Keratinocyte (primary cell): ENCODE measurements at regions not wholly inside any gene's neighbourhood (a gene's known extent, or its start where the extent isn't known, plus 50 kb on each side); places are given as distances from the start of the nearest gene placed in this dataset.

ENCODE experiments used
- DNase-seq: peaks from one replicate; pipeline ENCODE4 v3.0.0-alpha.2; 2011; ENCODE audit warnings: low read depth, missing footprints, low spot score
- FAIRE-seq: peaks from 2 replicates; lab custom pipeline; 2011; peaks lifted over from hg19 to GRCh38; lab: Jason Lieb, UNC
- H2AFZ ChIP-seq: 2 replicates; pipeline ENCODE4 v1.6.0; 2012; ENCODE audit warnings: low read length, control low read depth, inconsistent platforms; ENCODE audit not compliant: control insufficient read depth
- H3K27ac ChIP-seq: 2 replicates; pipeline ENCODE4 v1.5.1; 2011; ENCODE audit warnings: low read length; ENCODE audit not compliant: control insufficient read depth, insufficient read depth
- H3K27me3 ChIP-seq: 3 replicates; pipeline ENCODE4 v1.6.0; 2011; ENCODE audit warnings: low read length; ENCODE audit not compliant: control insufficient read depth, insufficient read depth; ENCODE audit errors: extremely low read depth
- H3K36me3 ChIP-seq, 2 experiments: 2 replicates in 1 of 2; 3 replicates in 1 of 2; pipeline ENCODE4 v1.5.1; 2011; ENCODE audit warnings: low read length in 2 of 2, mild to moderate bottlenecking in 1 of 2; ENCODE audit not compliant: control insufficient read depth in 2 of 2, insufficient read depth in 2 of 2; ENCODE audit errors: extremely low read depth in 1 of 2
- H3K4me1 ChIP-seq: 3 replicates; pipeline ENCODE4 v1.5.1; 2011; ENCODE audit warnings: low read length; ENCODE audit not compliant: control insufficient read depth, insufficient read depth; ENCODE audit errors: extremely low read depth
- H3K4me2 ChIP-seq: 3 replicates; pipeline ENCODE4 v1.6.0; 2011; ENCODE audit warnings: low read depth, low read length; ENCODE audit not compliant: control insufficient read depth, insufficient read depth; ENCODE audit errors: extremely low read depth
- H3K4me3 ChIP-seq, 3 experiments: fragments of 200-600 bp in 1 of 3; sonication (generic) in 1 of 3; 2 replicates in 2 of 3; 3 replicates in 1 of 3; pipeline ENCODE4 v1.5.1; 2011 to 2016; ENCODE audit warnings: low read length in 3 of 3, mild to moderate bottlenecking in 3 of 3, control low read depth in 2 of 3, inconsistent platforms in 1 of 3, low read depth in 1 of 3, mixed read lengths in 1 of 3, mixed run types in 1 of 3, moderate library complexity in 1 of 3; ENCODE audit not compliant: control insufficient read depth in 2 of 3, insufficient read depth in 2 of 3; ENCODE audit errors: extremely low read depth in 1 of 3
- H3K79me2 ChIP-seq: 2 replicates; pipeline ENCODE4 v1.6.0; 2012; ENCODE audit warnings: low read length; ENCODE audit not compliant: control insufficient read depth, insufficient read depth
- H3K9ac ChIP-seq: 3 replicates; pipeline ENCODE4 v1.6.0; 2011; ENCODE audit warnings: low read length; ENCODE audit not compliant: control insufficient read depth, insufficient read depth; ENCODE audit errors: extremely low read depth
- H3K9me1 ChIP-seq: 3 replicates; pipeline ENCODE4 v1.6.0; 2011; ENCODE audit warnings: low read length; ENCODE audit not compliant: control insufficient read depth, insufficient read depth; ENCODE audit errors: extremely low read depth
- H3K9me3 ChIP-seq: 2 replicates; pipeline ENCODE4 v1.5.1; 2012; ENCODE audit warnings: low read depth, low read length; ENCODE audit not compliant: control insufficient read depth
- H4K20me1 ChIP-seq: 3 replicates; pipeline ENCODE4 v1.6.0; 2011; ENCODE audit warnings: low read length; ENCODE audit not compliant: control insufficient read depth, insufficient read depth; ENCODE audit errors: extremely low read depth
- CTCF ChIP-seq, 3 experiments: IDR thresholded peaks in 1 of 3; conservative IDR thresholded peaks in 1 of 3; optimal IDR thresholded peaks in 1 of 3; 2 replicates in 2 of 3; 3 replicates in 1 of 3; pipeline versions ENCODE3 to v1.5.1; 2011; ENCODE audit warnings: low read length in 3 of 3, mild to moderate bottlenecking in 3 of 3, moderate library complexity in 2 of 3, control low read depth in 1 of 3, inconsistent platforms in 1 of 3; ENCODE audit not compliant: insufficient read depth in 2 of 3; ENCODE audit errors: extremely low read depth in 1 of 3
- EZH2 ChIP-seq: IDR thresholded peaks from one replicate; pipeline ENCODE4 v1.6.1; 2012; ENCODE audit warnings: inconsistent platforms, mild to moderate bottlenecking, low read length, moderate library complexity
- dilution Hi-C: fragments of 300-500 bp; cut with MboI; formaldehyde crosslinking; loops from one replicate; pipeline ENCODE4 v1.7.0; 2020; ENCODE audit warnings: low sequenced_read_pairs; ENCODE audit not compliant: extremely low pct_ligation_motif_present

- Histone ChIP-seq H2AFZ (no peak overlapping the region), H3K27me3 (no peaks in the 10 kb centered on the region), H3K9me3 (no peaks in the 10 kb centered on the region), H3K4me2 (no peak overlapping the region), H4K20me1 (no peaks in the 10 kb centered on the region), H3K27ac (no peak overlapping the region), H3K79me2 (no peaks in the 10 kb centered on the region), H3K4me1 (no peaks in the 10 kb centered on the region), H3K36me3 (no peaks in the 10 kb centered on the region), H3K4me3 (no peak overlapping the region), H3K9me1 (no peaks in the 10 kb centered on the region), H3K9ac (no peak overlapping the region)
- FAIRE-seq, result no peak
- dilution Hi-C loops, result no loop called here
- no peak for DNase-seq
- TF ChIP-seq EZH2, result no peak
- TF ChIP-seq CTCF (optimal IDR thresholded peaks at IDR 0.05 in 1 of 3, IDR thresholded peaks at IDR 0.05 in 1 of 3, conservative IDR thresholded peaks at IDR 0.05 in 1 of 3; ENCODE audit: extremely low read depth in 1 of 3, insufficient read depth in 2 of 3, low read length in 3 of 3), result no peak
Measured at GRCh38 chr4:32106767-32107166, 1386.6 kb downstream of the PCDH7 start.

GRCh38 chr4:32112891-32113290 is 1392.7 kb downstream of the PCDH7 start:
- peaks cover 6% of the 10 kb centered on the region for H3K4me1 ChIP-seq
- no peaks in the 10 kb centered on the region for H3K9me3 ChIP-seq
- no peaks in the 10 kb centered on the region for H4K20me1 ChIP-seq
- H3K4me3 ChIP-seq, result no peak overlapping the region
- H3K27ac ChIP-seq, result no peak overlapping the region
- no peak for TF ChIP-seq CTCF (optimal IDR thresholded peaks at IDR 0.05 in 1 of 3, IDR thresholded peaks at IDR 0.05 in 1 of 3, conservative IDR thresholded peaks at IDR 0.05 in 1 of 3; ENCODE audit: extremely low read depth in 1 of 3, insufficient read depth in 2 of 3, low read length in 3 of 3)
- TF ChIP-seq EZH2, result no peak
- no peaks in the 10 kb centered on the region for H3K27me3 ChIP-seq
- DNase-seq, result no peak
- no peak overlapping the region for H2AFZ ChIP-seq
- no peaks in the 10 kb centered on the region for H3K36me3 ChIP-seq
- no peak overlapping the region for H3K9ac ChIP-seq
- peak; percentile 79 for FAIRE-seq
- no peaks in the 10 kb centered on the region for H3K9me1 ChIP-seq
- dilution Hi-C loops, result no loop called here
- H3K79me2 ChIP-seq, result no peaks in the 10 kb centered on the region
- no peak overlapping the region for H3K4me2 ChIP-seq
